HEK293 (cell line): ENCODE measurements at regions not wholly inside any gene's neighbourhood (a gene's known extent, or its start where the extent isn't known, plus 50 kb on each side); places are given as distances from the start of the nearest gene placed in this dataset.

Experiments used
- CTCF ChIA-PET: fragments of 350-600 bp; formaldehyde crosslinking; extraction: SDS; loops from one replicate; lab custom pipeline; 2021; ENCODE audit warnings: antibody characterized with exemption; lab: Yijun Ruan, JAX
- POLR2A ChIA-PET: fragments of 300-600 bp; formaldehyde crosslinking; extraction: SDS; loops from one replicate; lab custom pipeline; 2020; ENCODE audit warnings: antibody characterized with exemption, inconsistent platforms; lab: Yijun Ruan, JAX
- H3K27ac ChIP-seq: fragments of 200-500 bp; sonication (Bioruptor generic); 2 replicates; pipeline ENCODE4 v1.5.1; 2014; ENCODE audit warnings: low read depth, low read length, control low read depth, inconsistent platforms; ENCODE audit errors: extremely low read depth
- H3K36me3 ChIP-seq, 2 experiments: fragments of 200-500 bp in 1 of 2; sonication (Bioruptor generic) in 1 of 2; 1 replicate in 1 of 2; 2 replicates in 1 of 2; pipeline ENCODE4 v1.5.1; 2014 to 2017; ENCODE audit warnings: inconsistent platforms in 2 of 2, low read length in 2 of 2; ENCODE audit not compliant: control insufficient read depth in 2 of 2, insufficient read depth in 1 of 2
- H3K4me1 ChIP-seq: fragments of 200-500 bp; sonication (Bioruptor generic); 2 replicates; pipeline ENCODE4 v1.5.1; 2014; ENCODE audit warnings: mild to moderate bottlenecking, low read length, inconsistent platforms; ENCODE audit not compliant: control insufficient read depth, insufficient read depth
- H3K4me3 ChIP-seq: 2 replicates; pipeline ENCODE4 v1.5.1; 2011; ENCODE audit warnings: low read depth, mild to moderate bottlenecking, control low read depth, low read length, moderate library complexity
- H3K9me3 ChIP-seq: fragments of 200-500 bp; sonication (Bioruptor generic); 2 replicates; pipeline ENCODE4 v1.5.1; 2014; ENCODE audit warnings: low read depth, low read length, inconsistent platforms; ENCODE audit not compliant: control insufficient read depth, insufficient read depth
- GLI2 ChIP-seq: fragments of 450-650 bp; formaldehyde crosslinking; IDR thresholded peaks from 2 replicates; pipeline ENCODE4; 2017; ENCODE audit warnings: missing biosample characterization, missing genetic modification characterization, low read depth, borderline replicate concordance
- KLF1 ChIP-seq: fragments of 450-650 bp; formaldehyde crosslinking; IDR thresholded peaks from 2 replicates; pipeline ENCODE4 v1.5.1; 2016; ENCODE audit warnings: missing biosample characterization, missing genetic modification characterization
- OSR2 ChIP-seq: fragments of 450-650 bp; formaldehyde crosslinking; IDR thresholded peaks from 2 replicates; pipeline ENCODE4 v1.5.1; 2016; ENCODE audit warnings: missing biosample characterization, missing genetic modification characterization
- PRDM6 ChIP-seq: fragments of 450-650 bp; formaldehyde crosslinking; IDR thresholded peaks from 2 replicates; pipeline ENCODE4 v1.5.1; 2017; ENCODE audit warnings: missing biosample characterization, missing genetic modification characterization
- TCF7L2 ChIP-seq: IDR thresholded peaks from 2 replicates; pipeline ENCODE4 v1.6.1; 2011; ENCODE audit warnings: low read depth, mild to moderate bottlenecking, inconsistent platforms, low read length, moderate library complexity, borderline replicate concordance
- TSHZ1 ChIP-seq: fragments of 450-650 bp; formaldehyde crosslinking; IDR thresholded peaks from 2 replicates; pipeline ENCODE4 v1.5.1; 2016; ENCODE audit warnings: missing biosample characterization, missing genetic modification characterization, borderline replicate concordance
- ZBTB49 ChIP-seq: fragments of 450-650 bp; formaldehyde crosslinking; IDR thresholded peaks from 2 replicates; pipeline ENCODE4 v1.5.1; 2016; ENCODE audit warnings: missing biosample characterization, missing genetic modification characterization, low read depth
- ZFHX2 ChIP-seq: fragments of 450-650 bp; formaldehyde crosslinking; conservative IDR thresholded peaks from 2 replicates; pipeline ENCODE4 v1.5.1; 2016; ENCODE audit warnings: missing biosample characterization, missing genetic modification characterization
- ZNF121 ChIP-seq: fragments of 450-650 bp; formaldehyde crosslinking; IDR thresholded peaks from 2 replicates; pipeline ENCODE4 v1.5.1; 2016; ENCODE audit warnings: missing biosample characterization, missing genetic modification characterization
- ZNF16 ChIP-seq: fragments of 450-650 bp; formaldehyde crosslinking; IDR thresholded peaks from 2 replicates; pipeline ENCODE4 v1.5.1; 2016; ENCODE audit warnings: low read depth, missing biosample characterization, missing genetic modification characterization
- ZNF18 ChIP-seq: fragments of 450-650 bp; formaldehyde crosslinking; IDR thresholded peaks from 2 replicates; pipeline ENCODE4 v1.5.1; 2016; ENCODE audit warnings: missing biosample characterization, missing genetic modification characterization
- ZNF19 ChIP-seq: fragments of 450-650 bp; formaldehyde crosslinking; IDR thresholded peaks from 2 replicates; pipeline ENCODE4; 2016; ENCODE audit warnings: missing biosample characterization, missing genetic modification characterization, low read depth
- ZNF214 ChIP-seq: fragments of 450-650 bp; formaldehyde crosslinking; IDR thresholded peaks from 2 replicates; pipeline ENCODE4 v1.5.1; 2017; ENCODE audit warnings: missing biosample characterization, mild to moderate bottlenecking, missing genetic modification characterization, borderline replicate concordance
- ZNF274 ChIP-seq, 2 experiments: fragments of 200-500 bp in 1 of 2; fragments of 450-650 bp in 1 of 2; sonication (Bioruptor generic) in 1 of 2; formaldehyde crosslinking in 1 of 2; IDR thresholded peaks; 2 replicates each; pipeline versions ENCODE4 v1.5.1 to v1.6.1; 2014 to 2016; ENCODE audit warnings: borderline replicate concordance in 1 of 2, inconsistent platforms in 1 of 2, low read length in 1 of 2, missing biosample characterization in 1 of 2, missing genetic modification characterization in 1 of 2
- ZNF501 ChIP-seq: fragments of 450-650 bp; formaldehyde crosslinking; IDR thresholded peaks from 2 replicates; pipeline ENCODE4 v1.5.1; 2016; ENCODE audit warnings: missing biosample characterization, missing genetic modification characterization
- ZNF558 ChIP-seq: fragments of 450-650 bp; formaldehyde crosslinking; IDR thresholded peaks from 2 replicates; pipeline ENCODE4 v1.5.1; 2016; ENCODE audit warnings: missing biosample characterization, missing genetic modification characterization
- ZNF596 ChIP-seq: fragments of 450-650 bp; IDR thresholded peaks from 2 replicates; pipeline ENCODE4 v1.5.0; 2018; ENCODE audit warnings: missing biosample characterization, mild to moderate bottlenecking, missing genetic modification characterization, moderate library complexity
- ZNF623 ChIP-seq: fragments of 450-650 bp; formaldehyde crosslinking; IDR thresholded peaks from 2 replicates; pipeline ENCODE4 v1.5.1; 2016; ENCODE audit warnings: missing biosample characterization, missing genetic modification characterization
- ZNF664 ChIP-seq: fragments of 450-650 bp; formaldehyde crosslinking; IDR thresholded peaks from 2 replicates; pipeline ENCODE4 v1.5.1; 2016; ENCODE audit warnings: missing biosample characterization, missing genetic modification characterization
- ZNF76 ChIP-seq: fragments of 450-650 bp; formaldehyde crosslinking; IDR thresholded peaks from 2 replicates; pipeline ENCODE4; 2016; ENCODE audit warnings: low read depth, missing biosample characterization, missing genetic modification characterization, borderline replicate concordance

- Histone ChIP-seq H3K4me3 (no peak overlapping the region), H3K4me1 (peaks cover 6% of the 10 kb centered on the region), H3K36me3 (no peaks in the 10 kb centered on the region), H3K9me3 (no peaks in the 10 kb centered on the region), H3K27ac (no peak overlapping the region)
- CTCF ChIA-PET: no interaction called here
- TF ChIP-seq ZBTB49 (no peak), ZNF16 (tag by site-specific recombination) (no peak), ZNF76 (no peak), TCF7L2 (no peak), PRDM6 (tag by site-specific recombination) (no peak), ZNF121 (tag by site-specific recombination) (no peak), ZNF19 (no peak), GLI2 (tag by site-specific recombination) (no peak), TSHZ1 (tag by site-specific recombination) (no peak), ZNF501 (tag by site-specific recombination) (no peak), ZNF623 (no peak), ZNF274 (IDR thresholded peaks at IDR 0.05; ENCODE audit: low read length) (no peak), ZNF274 (tag by site-specific recombination; IDR thresholded peaks at IDR 0.05; ENCODE audit: borderline replicate concordance) (no peak), ZNF214 (tag by site-specific recombination) (no peak), ZNF664 (tag by site-specific recombination) (no peak), ZNF18 (tag by site-specific recombination) (no peak), OSR2 (tag by site-specific recombination) (no peak), ZNF558 (tag by site-specific recombination) (no peak), KLF1 (tag by site-specific recombination) (no peak), ZFHX2 (tag by site-specific recombination) (no peak), ZNF596 (tag by site-specific recombination) (no peak)
- POLR2A ChIA-PET: no interaction called here
Observed at GRCh38 chr20:57002066-57002570, 264.3 kb downstream of the BMP7 start.
